Esophagus muscularis mucosa (tissue), 4 donors: ENCODE measurements at regions not wholly inside any gene's neighbourhood (a gene's known extent, or its start where the extent isn't known, plus 50 kb on each side); places are given as distances from the start of the nearest gene placed in this dataset.

Experiments used
- DNase-seq: peaks from one replicate; pipeline ENCODE4 v3.0.0-alpha.2; 2017; ENCODE audit errors: extremely low spot score
- H3K27ac ChIP-seq, 4 donors: fragments of 200-600 bp; sonication (generic); replicated peaks in 1 of 4; 1 replicate in 3 of 4; 2 replicates in 1 of 4; pipeline ENCODE4 v1.5.1; 2016 to 2019; ENCODE audit warnings: mild to moderate bottlenecking in 1 of 4
- H3K27me3 ChIP-seq, 4 donors: fragments of 200-600 bp; sonication (generic); one replicate each; pipeline versions ENCODE4 v1.5.1 to v1.6.0; 2016 to 2019
- H3K36me3 ChIP-seq, 4 donors: fragments of 200-600 bp; sonication (generic); one replicate each; pipeline ENCODE4 v1.5.1; 2016 to 2019
- H3K4me1 ChIP-seq, 4 donors: fragments of 200-600 bp; sonication (generic); one replicate each; pipeline ENCODE4 v1.5.1; 2016 to 2019
- H3K4me3 ChIP-seq, 4 donors: fragments of 200-600 bp; sonication (generic); 1 replicate in 2 of 4; 2 replicates in 2 of 4; pipeline ENCODE4 v1.5.1; 2016 to 2019; ENCODE audit warnings: mild to moderate bottlenecking in 4 of 4, moderate library complexity in 1 of 4
- H3K9me3 ChIP-seq, 4 donors: fragments of 200-600 bp; sonication (generic); 1 replicate in 3 of 4; 2 replicates in 1 of 4; pipeline ENCODE4 v1.5.1; 2016 to 2019
- CTCF ChIP-seq, 3 experiments: fragments of 200-600 bp in 2 of 3; fragments of 450-650 bp in 1 of 3; sonication (generic) in 2 of 3; IDR thresholded peaks; one replicate each; pipeline ENCODE4 v1.5.1; 2017 to 2019; ENCODE audit warnings: antibody characterized with exemption in 3 of 3, mild to moderate bottlenecking in 2 of 3, moderate library complexity in 1 of 3
- EP300 ChIP-seq: sonication (generic); formaldehyde crosslinking; IDR thresholded peaks from one replicate; pipeline ENCODE4 v1.6.1; 2017; ENCODE audit warnings: antibody characterized with exemption
- POLR2A ChIP-seq: fragments of 450-650 bp; IDR thresholded peaks from one replicate; pipeline ENCODE4 v1.6.1; 2017; ENCODE audit warnings: antibody characterized with exemption, moderate library complexity, mild to moderate bottlenecking, low read depth
- POLR2AphosphoS5 ChIP-seq, 2 donors: sonication (generic); formaldehyde crosslinking; IDR thresholded peaks; one replicate each; pipeline ENCODE4 v1.6.1; 2017; ENCODE audit warnings: antibody characterized with exemption in 2 of 2
- WGBS: methylation state at CpG from one replicate; pipeline ENCODE4 v1.1.5; 2018; 5-methylcytosine and 5-hydroxymethylcytosine counted together
- intact Hi-C: fragments of 100-400 bp; cut with DNase I; formaldehyde crosslinking; loops from one replicate; pipeline ENCODE4 v1.15.1; 2023

GRCh38 chr1:218703836-218704235 is 358.7 kb downstream of the TGFB2 start:
- DNase-seq: no peak
- H3K9me3 ChIP-seq: no peaks in the 10 kb centered on the region
- H3K4me3 ChIP-seq: no peak overlapping the region
- no peak for TF ChIP-seq POLR2AphosphoS5 (IDR thresholded peaks at IDR 0.05)
- intact Hi-C loops: no loop called here
- H3K27me3 ChIP-seq: no peaks in the 10 kb centered on the region
- peaks cover 0 to 7% (median 6%) of the 10 kb centered on the region in 4 donors for H3K4me1 ChIP-seq
- no peaks in the 10 kb centered on the region for H3K36me3 ChIP-seq
- H3K27ac ChIP-seq: no peak overlapping the region
- 94% methylated on average over 3 of the region's 3 CpGs for WGBS

- no peaks in the 10 kb centered on the region for H3K9me3 ChIP-seq
- no peak overlapping the region for H3K27ac ChIP-seq
- no peaks in the 10 kb centered on the region for H3K27me3 ChIP-seq
- WGBS: 94% methylated on average over 2 of the region's 2 CpGs
- no peak for DNase-seq
- intact Hi-C loops: no loop called here
- TF ChIP-seq EP300 (no peak), CTCF (IDR thresholded peaks at IDR 0.05) (no peak)
- H3K4me1 ChIP-seq: peaks cover 0 to 7% (median 6%) of the 10 kb centered on the region in 4 donors
- no peaks in the 10 kb centered on the region for H3K36me3 ChIP-seq
- no peak overlapping the region for H3K4me3 ChIP-seq
These were observed 360.3 kb downstream of the TGFB2 start for GRCh38 chr1:218705391-218705790.

GRCh38 chr1:218705911-218706893 is 361.1 kb downstream of the TGFB2 start:
- Histone ChIP-seq H3K36me3 (no peaks in the 10 kb centered on the region), H3K27me3 (no peaks in the 10 kb centered on the region), H3K9me3 (no peaks in the 10 kb centered on the region), H3K27ac (no peak overlapping the region), H3K4me3 (no peak overlapping the region), H3K4me1 (peaks cover 0 to 7% (median 6%) of the 10 kb centered on the region in 4 donors)
- DNase-seq: no peak
- 66% methylated on average over 7 of the region's 7 CpGs for WGBS
- intact Hi-C loops: no loop called here
- no peak for TF ChIP-seq EP300
- no peak for TF ChIP-seq POLR2A
- no peak for TF ChIP-seq CTCF (IDR thresholded peaks at IDR 0.05)
- no peak for TF ChIP-seq POLR2AphosphoS5 (IDR thresholded peaks at IDR 0.05)

- H3K4me3 ChIP-seq: no peak overlapping the region
- H3K27me3 ChIP-seq: no peaks in the 10 kb centered on the region
- H3K36me3 ChIP-seq: no peaks in the 10 kb centered on the region
- H3K9me3 ChIP-seq: no peaks in the 10 kb centered on the region
- WGBS: 75% methylated on average over 1 of the region's 1 CpG
- DNase-seq: no peak
- intact Hi-C loops: no loop called here
- H3K4me1 ChIP-seq: no peaks in the 10 kb centered on the region
- H3K27ac ChIP-seq: no peak overlapping the region
- TF ChIP-seq POLR2AphosphoS5 (IDR thresholded peaks at IDR 0.05) (no peak), EP300 (no peak), CTCF (IDR thresholded peaks at IDR 0.05) (no peak), POLR2A (no peak)
These were observed 365.9 kb downstream of the TGFB2 start for GRCh38 chr1:218711001-218711400.

- no peak overlapping the region for H3K4me3 ChIP-seq
These were observed 366.9 kb downstream of the TGFB2 start for GRCh38 chr1:218711884-218712674.

More at GRCh38 chr1:218711884-218712674, 366.9 kb downstream of the TGFB2 start:
- no peak for DNase-seq
- TF ChIP-seq POLR2AphosphoS5 (IDR thresholded peaks at IDR 0.05): peak in 1 of 2 donors; percentile 22
- TF ChIP-seq POLR2A: no peak
- no peak for TF ChIP-seq EP300
- no peak for TF ChIP-seq CTCF (IDR thresholded peaks at IDR 0.05)
- Histone ChIP-seq H3K9me3 (no peaks in the 10 kb centered on the region), H3K36me3 (no peaks in the 10 kb centered on the region), H3K27ac (no peak overlapping the region), H3K27me3 (no peaks in the 10 kb centered on the region), H3K4me1 (no peaks in the 10 kb centered on the region)
- intact Hi-C loops: no loop called here
- 76% methylated on average over 9 of the region's 9 CpGs for WGBS
